ENCODE measurements at regions not wholly inside any gene's neighbourhood (a gene's known extent, or its start where the extent isn't known, plus 50 kb on each side); places are given as distances from the start of the nearest gene placed in this dataset.
"Not testable (repeated sequence)": the region's sequence is repeated elsewhere in the genome, so short reads cannot be mapped to it uniquely, and the experiment has no call there.

GRCh38 chr12:71269281-71269598 lies 111.4 kb upstream of the TSPAN8 start:
- no peak for TF ChIP-seq CTCF (IDR thresholded peaks at IDR 0.05; ENCODE audit: poor library complexity, severe bottlenecking)
- no peak for ATAC-seq (ENCODE audit: low read depth)
- no peak for DNase-seq (ENCODE audit: low spot score)
- Histone ChIP-seq H3K4me3 (ENCODE audit: severe bottlenecking) (no peak overlapping the region), H3K4me1 (ENCODE audit: insufficient read depth, poor library complexity, severe bottlenecking) (no peaks in the 10 kb centered on the region), H3K36me3 (ENCODE audit: low read depth) (no peaks in the 10 kb centered on the region), H3K9me3 (ENCODE audit: severe bottlenecking) (no peaks in the 10 kb centered on the region), H3K27ac (ENCODE audit: poor library complexity, severe bottlenecking) (no peak overlapping the region), H3K27me3 (ENCODE audit: insufficient read depth, poor library complexity, severe bottlenecking) (no peaks in the 10 kb centered on the region)

GRCh38 chr12:71268598-71269280 lies 110.9 kb upstream of the TSPAN8 start:
- Histone ChIP-seq H3K4me3 (ENCODE audit: severe bottlenecking) (no peak overlapping the region), H3K27ac (ENCODE audit: poor library complexity, severe bottlenecking) (no peak overlapping the region), H3K9me3 (ENCODE audit: severe bottlenecking) (no peaks in the 10 kb centered on the region), H3K27me3 (ENCODE audit: insufficient read depth, poor library complexity, severe bottlenecking) (no peaks in the 10 kb centered on the region), H3K36me3 (ENCODE audit: low read depth) (no peaks in the 10 kb centered on the region), H3K4me1 (ENCODE audit: insufficient read depth, poor library complexity, severe bottlenecking) (no peaks in the 10 kb centered on the region)
- TF ChIP-seq CTCF (IDR thresholded peaks at IDR 0.05; ENCODE audit: poor library complexity, severe bottlenecking), result no peak
- no peak for ATAC-seq (ENCODE audit: low read depth)
- no peak for DNase-seq (ENCODE audit: low spot score)

GRCh38 chr12:71266606-71267005 lies 108.8 kb upstream of the TSPAN8 start:
- Histone ChIP-seq H3K4me1 (ENCODE audit: insufficient read depth, poor library complexity, severe bottlenecking) (no peaks in the 10 kb centered on the region), H3K9me3 (ENCODE audit: severe bottlenecking) (no peaks in the 10 kb centered on the region), H3K4me3 (ENCODE audit: severe bottlenecking) (no peak overlapping the region), H3K36me3 (ENCODE audit: low read depth) (no peaks in the 10 kb centered on the region), H3K27ac (ENCODE audit: poor library complexity, severe bottlenecking) (no peak overlapping the region), H3K27me3 (ENCODE audit: insufficient read depth, poor library complexity, severe bottlenecking) (no peaks in the 10 kb centered on the region)
- no peak for TF ChIP-seq CTCF (IDR thresholded peaks at IDR 0.05; ENCODE audit: poor library complexity, severe bottlenecking)
- DNase-seq (ENCODE audit: low spot score) (no peak), ATAC-seq (ENCODE audit: low read depth) (no peak)

- H3K9me3 ChIP-seq (ENCODE audit: severe bottlenecking); DNase-seq (ENCODE audit: low spot score); ATAC-seq (ENCODE audit: low read depth): not testable (repeated sequence)
These were observed 107.9 kb upstream of the TSPAN8 start for GRCh38 chr12:71265731-71266130.

GRCh38 chr12:71262466-71262865 lies 104.7 kb upstream of the TSPAN8 start:
- Histone ChIP-seq H3K9me3 (ENCODE audit: severe bottlenecking) (no peaks in the 10 kb centered on the region), H3K27ac (ENCODE audit: poor library complexity, severe bottlenecking) (no peak overlapping the region), H3K4me1 (ENCODE audit: insufficient read depth, poor library complexity, severe bottlenecking) (no peaks in the 10 kb centered on the region), H3K27me3 (ENCODE audit: insufficient read depth, poor library complexity, severe bottlenecking) (no peaks in the 10 kb centered on the region), H3K36me3 (ENCODE audit: low read depth) (no peaks in the 10 kb centered on the region), H3K4me3 (ENCODE audit: severe bottlenecking) (no peak overlapping the region)
- DNase-seq (ENCODE audit: low spot score) (no peak), ATAC-seq (ENCODE audit: low read depth) (no peak)
- TF ChIP-seq CTCF (IDR thresholded peaks at IDR 0.05; ENCODE audit: poor library complexity, severe bottlenecking), result no peak

More at GRCh38 chr12:71265731-71266130, 107.9 kb upstream of the TSPAN8 start:
- not testable (repeated sequence) for H3K27ac ChIP-seq (ENCODE audit: poor library complexity, severe bottlenecking); H3K4me3 ChIP-seq (ENCODE audit: severe bottlenecking); H3K27me3 ChIP-seq (ENCODE audit: insufficient read depth, poor library complexity, severe bottlenecking); H3K36me3 ChIP-seq (ENCODE audit: low read depth); H3K4me1 ChIP-seq (ENCODE audit: insufficient read depth, poor library complexity, severe bottlenecking)

Measured in RWPE2 (cell line).